HG03457 (cell line): ENCODE measurements at regions not wholly inside any gene's neighbourhood (a gene's known extent, or its start where the extent isn't known, plus 50 kb on each side); places are given as distances from the start of the nearest gene placed in this dataset.
"Not testable (repeated sequence)": the region's sequence is repeated elsewhere in the genome, so short reads cannot be mapped to it uniquely, and the experiment has no call there.

Experiments
- ATAC-seq: cut with Tn5 transposase; IDR thresholded peaks from one replicate; pipeline ENCODE4 v1.9.1; 2021; ENCODE audit warnings: moderate number of reproducible peaks; ENCODE audit not compliant: unreplicated experiment

DNA sequence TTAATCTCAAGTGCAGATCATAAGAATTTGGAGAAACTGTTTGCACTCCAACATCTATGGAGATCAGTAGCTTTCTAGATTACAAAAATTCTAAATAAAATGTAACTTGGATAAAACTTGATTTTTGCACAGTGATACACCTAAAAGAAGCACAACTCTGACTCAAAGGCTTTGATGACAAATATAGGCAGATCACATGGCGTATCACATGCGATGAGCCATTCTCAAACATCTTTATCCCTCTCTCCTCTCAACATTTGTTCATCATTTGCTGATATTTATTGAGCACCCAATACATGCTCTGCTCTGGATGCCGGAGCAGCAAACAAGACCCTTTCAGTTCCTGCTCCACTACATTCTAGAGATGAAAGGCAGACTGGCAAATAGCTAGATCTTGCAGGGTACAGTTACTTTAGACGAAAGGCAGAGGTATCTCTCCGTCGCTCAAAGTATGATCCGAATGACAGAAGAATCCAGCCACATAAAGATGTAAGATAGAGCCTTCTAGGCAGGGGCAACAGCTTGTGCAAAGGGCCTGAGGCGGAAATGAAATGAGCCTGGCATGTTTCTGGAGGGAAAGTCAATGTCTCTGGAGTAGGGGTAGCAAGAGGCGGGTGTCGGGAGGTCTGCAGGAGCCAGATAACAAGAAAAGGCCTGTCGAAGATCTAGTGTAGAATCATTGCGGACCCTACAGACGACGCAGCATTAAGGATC lies 145.8 kb upstream of the ERRFI1 start:
- no peak for ATAC-seq

- ATAC-seq, result peak; percentile 24
These were observed 144.1 kb upstream of the ERRFI1 start for GRCh38 chr1:8170059-8170835.

DNA sequence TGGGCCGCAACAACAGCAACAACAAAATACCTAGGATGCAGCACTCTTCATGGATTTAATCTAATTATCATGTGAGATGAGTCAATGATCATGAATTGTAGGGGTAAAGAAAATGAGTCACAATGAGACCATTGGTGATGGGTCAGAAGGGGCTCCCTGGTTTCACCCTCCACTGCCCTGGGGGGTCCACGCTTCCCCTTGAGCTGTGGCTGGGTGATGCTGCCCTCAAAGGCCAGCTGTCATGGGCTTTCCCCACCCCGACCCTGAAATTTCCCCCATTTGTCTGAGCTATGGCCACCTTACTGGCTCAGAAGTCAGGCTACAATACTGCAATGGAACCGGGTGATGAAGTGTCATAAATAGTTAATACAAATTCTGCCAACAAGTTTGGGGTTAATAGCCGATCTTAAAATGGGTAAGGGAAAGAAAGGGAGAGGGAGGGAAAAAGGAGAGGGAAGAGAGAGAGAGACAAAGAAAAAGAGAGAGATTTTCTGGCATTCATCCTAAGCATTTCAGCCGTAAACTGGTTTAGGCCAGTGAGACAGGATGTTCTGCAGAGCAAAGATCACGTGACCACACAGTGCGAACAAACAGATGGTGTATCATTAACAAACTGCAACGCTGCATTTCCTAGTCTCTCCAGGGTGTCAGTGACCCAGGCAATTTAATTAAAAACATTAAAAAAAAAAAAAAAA lies 143.4 kb upstream of the ERRFI1 start:
- ATAC-seq, result peak; percentile 69

- no peak for ATAC-seq
These were observed 141.8 kb upstream of the ERRFI1 start for GRCh38 chr1:8167936-8168335.

- no peak for ATAC-seq
These were observed 140.3 kb upstream of the ERRFI1 start for GRCh38 chr1:8166406-8166805.

DNA sequence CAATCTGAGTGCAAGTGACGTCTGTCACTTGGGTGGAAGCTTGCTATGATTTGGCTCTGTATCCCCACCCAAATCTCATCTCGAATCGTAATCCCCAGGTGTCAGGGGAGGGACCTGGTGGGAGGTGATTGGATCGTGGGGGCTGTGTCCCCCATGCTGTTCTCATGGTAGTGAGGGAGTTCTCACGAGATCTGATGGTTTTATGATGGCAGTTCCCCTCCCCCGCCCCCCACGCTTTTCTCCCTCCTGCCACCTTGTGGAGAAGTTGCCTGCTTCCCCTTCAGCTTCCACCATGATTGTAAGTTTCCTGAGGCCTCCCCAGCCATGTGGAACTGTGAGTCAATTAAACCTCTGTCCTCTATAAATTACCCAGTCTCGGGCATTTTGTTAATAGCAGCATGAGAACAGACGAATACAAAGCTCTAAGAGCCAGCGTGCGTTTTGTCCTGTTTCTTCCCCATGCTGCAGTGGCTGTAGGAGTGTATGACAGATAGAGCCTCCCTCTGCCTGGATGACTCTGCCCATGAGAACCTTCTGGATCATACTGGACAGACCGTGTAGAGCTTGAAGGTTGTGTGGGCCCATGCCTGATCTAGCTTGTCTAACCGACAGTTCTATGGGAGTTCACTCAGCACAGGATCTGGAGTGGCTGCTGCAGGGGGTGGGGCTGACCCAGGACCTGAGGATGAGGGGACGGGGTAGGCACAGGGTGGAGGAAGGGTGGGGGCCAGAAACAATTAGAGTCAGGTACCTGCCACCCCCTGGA lies 139.7 kb upstream of the ERRFI1 start:
- ATAC-seq, result no peak

DNA sequence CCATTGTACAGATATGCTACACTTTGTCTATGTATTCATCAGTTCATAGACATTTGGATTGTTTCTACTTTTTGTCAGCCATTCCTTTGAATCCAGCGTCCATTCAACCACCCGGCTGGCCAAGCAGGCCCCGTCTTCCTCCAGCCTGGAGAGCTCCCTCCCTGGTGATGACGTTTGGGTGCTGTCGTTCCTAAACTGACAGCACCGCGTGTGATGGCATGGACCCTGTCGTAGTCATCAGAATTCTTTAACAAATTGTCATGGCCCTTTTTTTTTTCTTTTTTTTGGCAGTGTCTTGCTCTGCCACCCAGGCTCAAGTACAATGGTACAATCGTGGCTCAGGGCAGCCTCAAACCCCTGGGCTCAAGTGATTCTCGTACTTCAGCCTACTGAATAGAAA lies 138.6 kb upstream of the ERRFI1 start:
- ATAC-seq, result no peak

- no peak for ATAC-seq
These were observed 136.9 kb upstream of the ERRFI1 start for GRCh38 chr1:8163039-8163438.

DNA sequence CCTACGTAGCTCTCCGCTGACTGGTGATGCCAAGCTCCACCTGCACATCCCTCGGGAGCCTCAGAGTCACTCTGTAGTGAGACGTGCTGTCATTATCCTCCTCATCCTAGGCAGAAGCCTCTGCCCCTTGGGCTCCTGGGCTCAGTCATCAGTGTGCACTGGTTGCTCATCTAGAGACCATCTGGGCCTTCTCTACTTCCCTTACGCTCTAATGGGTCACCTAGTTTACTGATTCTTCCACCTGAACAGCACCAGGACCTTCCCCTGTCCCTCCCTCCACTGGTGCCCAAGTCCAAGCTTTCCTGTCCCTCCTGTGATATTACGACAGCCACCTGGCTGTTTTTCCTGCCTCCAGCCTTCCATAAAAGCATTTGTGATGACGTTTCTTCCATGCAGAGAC lies 136.1 kb upstream of the ERRFI1 start:
- no peak for ATAC-seq

- no peak for ATAC-seq
These were observed 135.5 kb upstream of the ERRFI1 start for GRCh38 chr1:8161546-8162105.

DNA sequence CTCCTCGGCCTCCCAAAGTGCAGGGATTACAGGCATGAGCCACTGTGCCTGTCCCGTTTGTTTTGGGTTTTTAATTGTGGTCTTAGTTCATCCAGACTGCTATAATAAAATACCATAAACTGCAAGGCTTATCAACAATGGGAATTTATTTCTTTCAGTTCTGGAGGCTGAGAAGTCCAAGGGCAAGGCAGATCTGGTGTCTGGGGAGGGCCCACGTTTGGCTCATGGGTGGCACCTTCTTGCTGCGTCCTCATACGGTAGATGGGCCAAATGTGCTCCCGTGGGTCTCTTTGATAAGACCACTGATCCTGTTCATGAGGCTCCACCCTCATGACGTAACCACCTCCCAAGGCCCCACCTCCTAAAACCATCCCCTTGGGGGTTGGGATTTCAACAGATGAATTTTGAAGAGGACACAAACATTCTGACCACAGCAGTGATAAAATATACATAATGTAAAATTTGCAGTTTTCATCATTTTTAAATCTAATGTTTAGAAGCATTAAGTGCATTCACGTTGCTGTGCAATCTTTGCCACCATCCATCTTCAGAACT lies 133.4 kb upstream of the ERRFI1 start:
- no peak for ATAC-seq

DNA sequence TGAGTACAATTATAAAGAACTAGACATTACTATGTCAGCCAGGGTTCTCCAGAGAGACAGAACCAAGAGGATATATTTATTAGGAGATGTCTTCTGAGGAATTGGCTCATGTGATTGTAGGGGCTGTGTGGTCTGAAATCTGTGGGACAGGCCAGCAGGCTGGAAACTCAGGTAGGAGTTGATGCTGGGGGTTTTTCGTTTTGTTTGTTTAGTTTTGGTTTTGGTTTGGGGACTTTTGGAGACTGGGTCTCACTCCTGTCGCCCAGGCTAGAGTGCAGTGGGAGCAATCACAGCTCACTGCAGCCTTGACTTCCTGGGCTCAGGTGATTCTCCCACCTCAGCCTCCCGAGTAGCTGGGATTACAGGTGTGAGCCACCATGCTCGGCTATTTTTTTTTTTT lies 132.9 kb upstream of the ERRFI1 start:
- ATAC-seq, result no peak

DNA sequence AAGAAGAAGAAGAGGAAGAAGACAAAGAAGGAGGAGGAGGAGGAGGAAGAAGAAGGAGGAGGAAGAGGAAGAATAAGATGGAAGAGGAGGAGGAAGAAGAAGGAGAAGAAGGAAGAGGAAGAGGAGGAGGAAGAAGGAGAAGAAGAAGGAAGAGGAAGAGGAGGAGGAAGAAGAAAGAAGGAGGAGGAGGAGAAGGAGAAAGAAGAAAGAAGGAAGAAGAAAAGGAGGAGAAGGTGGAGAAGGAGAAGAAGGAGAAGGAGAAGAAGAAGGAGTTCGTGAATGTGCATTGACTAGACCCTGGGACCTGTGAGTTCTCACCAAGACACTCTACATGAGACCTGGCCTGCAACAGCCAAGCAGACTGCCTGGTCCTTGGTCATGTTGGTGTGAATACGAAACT lies 131.7 kb upstream of the ERRFI1 start:
- ATAC-seq, result no peak

DNA sequence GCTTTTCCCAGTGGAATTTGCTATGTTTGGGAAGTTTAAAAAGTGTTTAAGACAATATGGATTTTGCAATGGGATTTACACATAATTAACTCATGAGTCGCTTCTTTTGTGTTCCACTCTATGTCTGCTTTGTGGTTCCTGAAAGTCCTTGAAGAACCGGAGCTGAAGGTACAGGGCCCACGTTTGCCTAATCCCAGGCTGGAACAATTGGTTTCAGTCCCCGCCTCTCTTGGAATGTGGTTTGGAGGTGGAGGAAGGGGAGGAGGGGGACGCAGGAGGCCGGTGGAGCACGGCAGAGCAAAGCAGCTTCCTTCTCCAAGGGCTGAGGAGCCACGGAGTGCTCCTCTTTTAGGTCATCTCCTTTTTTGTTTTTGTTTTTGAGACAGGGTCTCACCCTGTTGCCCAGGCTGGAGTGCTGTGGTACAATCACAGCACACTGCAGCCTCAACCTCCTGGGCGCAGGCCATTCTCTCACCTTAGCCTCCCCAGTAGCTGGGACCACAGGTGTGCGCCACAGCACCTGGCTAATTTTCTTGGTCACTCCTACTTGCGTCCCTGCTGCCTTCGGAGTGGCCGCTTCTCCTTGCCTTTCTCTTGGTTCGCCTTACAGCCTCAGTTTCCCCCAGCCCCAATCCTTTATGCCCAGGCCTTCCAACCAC lies 129.5 kb upstream of the ERRFI1 start:
- ATAC-seq, result no peak

DNA sequence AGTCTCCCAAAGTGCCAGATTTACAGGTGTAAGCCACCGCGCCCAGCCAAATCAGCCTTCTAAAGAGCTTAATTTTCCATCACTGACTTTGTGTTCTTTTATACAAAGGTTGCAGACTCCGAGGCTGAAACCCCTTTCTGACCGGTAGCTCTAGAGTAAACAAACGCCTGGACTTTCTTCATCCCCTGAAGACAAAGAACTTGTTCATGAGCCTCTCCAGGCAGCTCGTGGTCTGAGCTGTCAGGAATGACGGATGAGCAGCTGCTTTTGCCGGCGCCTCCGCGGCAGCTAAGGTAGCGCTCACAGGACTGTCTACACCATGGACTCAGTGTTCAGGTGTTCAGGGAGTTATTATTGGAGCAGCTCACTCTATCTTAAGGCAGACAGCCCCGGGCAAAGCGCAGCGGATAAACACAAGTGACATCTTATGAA lies 128.5 kb upstream of the ERRFI1 start:
- no peak for ATAC-seq

DNA sequence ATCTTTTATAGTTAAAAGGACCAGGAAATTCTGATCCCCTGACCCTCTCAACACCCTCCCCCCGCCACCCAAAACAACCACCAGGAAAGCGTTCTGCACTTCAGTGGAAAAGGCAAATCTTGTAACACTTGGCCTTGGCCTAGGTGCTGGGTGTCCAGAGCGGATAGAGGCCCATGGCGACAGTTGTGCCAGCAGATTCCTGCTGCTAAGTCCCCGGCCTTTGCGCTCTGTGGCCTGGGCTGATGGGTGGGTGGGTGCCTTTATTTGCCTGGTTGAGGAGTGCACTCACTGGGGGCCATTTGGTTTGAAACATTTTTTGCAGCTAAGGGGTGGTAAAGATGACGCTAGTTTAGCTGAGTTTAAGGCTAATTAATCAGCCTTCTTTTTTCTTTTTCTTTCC lies 127.9 kb upstream of the ERRFI1 start:
- ATAC-seq, result no peak

- no peak for ATAC-seq
These were observed 126.9 kb upstream of the ERRFI1 start for GRCh38 chr1:8152731-8153702.

DNA sequence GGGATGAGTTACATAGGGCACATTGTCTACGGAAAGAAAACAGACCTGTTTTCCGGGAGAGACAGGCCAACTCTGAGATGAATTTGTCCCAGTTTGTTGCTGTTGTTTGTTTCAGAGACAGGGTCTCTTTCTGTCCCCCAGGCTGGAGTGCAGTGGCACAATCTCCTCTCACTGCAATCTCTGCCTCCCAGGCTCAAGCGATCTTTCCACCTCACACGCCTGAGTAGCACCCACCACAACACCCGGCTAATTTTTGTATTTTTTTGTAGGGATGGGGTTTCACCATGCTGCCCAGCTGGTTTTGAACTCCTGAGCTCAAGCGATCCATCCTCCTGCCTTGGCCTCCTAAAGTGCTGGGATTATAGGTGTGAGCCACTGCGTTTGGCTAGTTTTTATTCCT lies 125.5 kb upstream of the ERRFI1 start:
- ATAC-seq, result no peak

- ATAC-seq, result not testable (repeated sequence)
These were observed 123.6 kb upstream of the ERRFI1 start for GRCh38 chr1:8149756-8150155.
